Activated T-cell treated with anti-CD3 and anti-CD28 coated beads, Interleukin-2, amount 50 U/mL, for 24 hours (primary cell): ENCODE measurements at regions not wholly inside any gene's neighbourhood (a gene's known extent, or its start where the extent isn't known, plus 50 kb on each side); places are given as distances from the start of the nearest gene placed in this dataset.

ENCODE experiments used
- DNase-seq: peaks from one replicate; pipeline ENCODE4 v3.0.0-alpha.2; 2020
- H3K27ac Mint-ChIP-seq: 2 replicates; pipeline ENCODE4 v1.8.0; 2020; ENCODE audit warnings: mild to moderate bottlenecking, mixed read lengths
- H3K27me3 Mint-ChIP-seq: 2 replicates; pipeline ENCODE4 v1.8.0; 2020; ENCODE audit warnings: mixed read lengths
- H3K36me3 Mint-ChIP-seq: 2 replicates; pipeline ENCODE4 v1.8.0; 2020; ENCODE audit warnings: low read depth, mixed read lengths
- H3K4me1 Mint-ChIP-seq: 2 replicates; pipeline ENCODE4 v1.8.0; 2020; ENCODE audit warnings: low read depth, mixed read lengths
- H3K4me3 Mint-ChIP-seq: 2 replicates; pipeline ENCODE4 v1.8.0; 2020; ENCODE audit warnings: mild to moderate bottlenecking, moderate library complexity, mixed read lengths
- H3K9me3 Mint-ChIP-seq: 2 replicates; pipeline ENCODE4 v1.8.0; 2020; ENCODE audit warnings: mixed read lengths

DNA sequence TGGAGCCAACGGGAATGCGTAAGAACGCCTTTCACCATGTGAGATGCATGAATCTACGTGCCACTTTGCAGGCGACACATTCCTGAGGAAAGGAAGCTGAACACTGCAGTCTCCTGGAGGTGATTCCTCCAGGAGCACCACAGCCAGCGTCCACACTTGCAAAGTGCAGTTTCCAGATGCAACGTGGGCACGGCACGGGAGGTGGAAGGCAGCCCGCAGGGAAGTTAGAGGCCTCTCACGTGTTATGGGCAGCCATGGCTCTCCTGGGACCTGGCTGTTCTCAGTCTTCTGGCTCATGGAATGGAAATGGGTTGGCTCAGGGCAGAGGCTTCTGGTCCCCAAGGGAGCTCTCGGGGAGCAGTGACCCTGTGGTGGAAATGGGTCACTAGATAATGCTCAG lies 381.0 kb upstream of the IRX4 start:
- H3K27ac Mint-ChIP-seq: no peak overlapping the region
- H3K36me3 Mint-ChIP-seq: no peaks in the 10 kb centered on the region
- no peak for DNase-seq
- no peak overlapping the region for H3K4me3 Mint-ChIP-seq
- H3K4me1 Mint-ChIP-seq: no peaks in the 10 kb centered on the region
- peaks cover 2% of the 10 kb centered on the region for H3K9me3 Mint-ChIP-seq
- H3K27me3 Mint-ChIP-seq: no peaks in the 10 kb centered on the region

- Mint-ChIP-seq H3K4me1 (no peaks in the 10 kb centered on the region), H3K27me3 (no peaks in the 10 kb centered on the region), H3K4me3 (no peak overlapping the region), H3K9me3 (no peaks in the 10 kb centered on the region), H3K27ac (no peak overlapping the region), H3K36me3 (no peaks in the 10 kb centered on the region)
- DNase-seq: no peak
These were observed 379.9 kb upstream of the IRX4 start for GRCh38 chr5:2262620-2263019.

- no peaks in the 10 kb centered on the region for H3K4me1 Mint-ChIP-seq
- H3K27me3 Mint-ChIP-seq: no peaks in the 10 kb centered on the region
- H3K27ac Mint-ChIP-seq: no peak overlapping the region
- no peaks in the 10 kb centered on the region for H3K9me3 Mint-ChIP-seq
- no peaks in the 10 kb centered on the region for H3K36me3 Mint-ChIP-seq
- no peak overlapping the region for H3K4me3 Mint-ChIP-seq
- no peak for DNase-seq
These were observed 378.4 kb upstream of the IRX4 start for GRCh38 chr5:2261004-2261703.

- Mint-ChIP-seq H3K27ac (no peak overlapping the region), H3K9me3 (no peaks in the 10 kb centered on the region), H3K27me3 (no peaks in the 10 kb centered on the region), H3K36me3 (no peaks in the 10 kb centered on the region), H3K4me3 (no peak overlapping the region), H3K4me1 (no peaks in the 10 kb centered on the region)
- DNase-seq: no peak
These were observed 377.7 kb upstream of the IRX4 start for GRCh38 chr5:2260211-2261003.

- Mint-ChIP-seq H3K9me3 (no peaks in the 10 kb centered on the region), H3K27me3 (no peaks in the 10 kb centered on the region), H3K36me3 (no peaks in the 10 kb centered on the region), H3K4me3 (no peak overlapping the region), H3K4me1 (no peaks in the 10 kb centered on the region), H3K27ac (no peak overlapping the region)
- DNase-seq: no peak
These were observed 376.9 kb upstream of the IRX4 start for GRCh38 chr5:2259494-2260107.

DNA sequence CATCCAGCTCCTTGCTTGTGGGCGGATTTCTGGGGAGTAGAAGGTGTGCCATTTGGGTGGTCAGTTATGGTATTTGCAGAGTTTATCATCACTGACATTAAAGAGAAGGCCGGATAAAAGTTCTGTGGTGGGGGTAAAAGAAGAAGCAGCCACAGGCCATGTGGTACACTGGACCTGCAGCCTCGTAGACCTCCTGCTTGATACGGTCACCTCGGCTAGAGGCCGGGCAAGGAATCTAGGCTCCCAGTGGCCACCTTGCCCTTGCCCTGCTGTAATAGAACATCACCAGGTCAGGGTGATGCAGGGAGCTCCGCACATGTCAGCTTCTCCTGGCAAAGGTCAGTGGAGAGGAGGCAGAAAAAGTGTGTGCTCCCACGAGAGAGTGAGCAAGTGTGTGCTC lies 376.1 kb upstream of the IRX4 start:
- Mint-ChIP-seq H3K36me3 (no peaks in the 10 kb centered on the region), H3K27ac (no peak overlapping the region), H3K27me3 (no peaks in the 10 kb centered on the region), H3K9me3 (no peaks in the 10 kb centered on the region), H3K4me1 (no peaks in the 10 kb centered on the region), H3K4me3 (no peak overlapping the region)
- DNase-seq: no peak

GRCh38 chr5:2257326-2258244 lies 374.9 kb upstream of the IRX4 start:
- H3K4me1 Mint-ChIP-seq: no peaks in the 10 kb centered on the region
- no peaks in the 10 kb centered on the region for H3K9me3 Mint-ChIP-seq
- no peak for DNase-seq
- no peaks in the 10 kb centered on the region for H3K36me3 Mint-ChIP-seq
- no peak overlapping the region for H3K4me3 Mint-ChIP-seq
- no peak overlapping the region for H3K27ac Mint-ChIP-seq
- H3K27me3 Mint-ChIP-seq: no peaks in the 10 kb centered on the region

DNA sequence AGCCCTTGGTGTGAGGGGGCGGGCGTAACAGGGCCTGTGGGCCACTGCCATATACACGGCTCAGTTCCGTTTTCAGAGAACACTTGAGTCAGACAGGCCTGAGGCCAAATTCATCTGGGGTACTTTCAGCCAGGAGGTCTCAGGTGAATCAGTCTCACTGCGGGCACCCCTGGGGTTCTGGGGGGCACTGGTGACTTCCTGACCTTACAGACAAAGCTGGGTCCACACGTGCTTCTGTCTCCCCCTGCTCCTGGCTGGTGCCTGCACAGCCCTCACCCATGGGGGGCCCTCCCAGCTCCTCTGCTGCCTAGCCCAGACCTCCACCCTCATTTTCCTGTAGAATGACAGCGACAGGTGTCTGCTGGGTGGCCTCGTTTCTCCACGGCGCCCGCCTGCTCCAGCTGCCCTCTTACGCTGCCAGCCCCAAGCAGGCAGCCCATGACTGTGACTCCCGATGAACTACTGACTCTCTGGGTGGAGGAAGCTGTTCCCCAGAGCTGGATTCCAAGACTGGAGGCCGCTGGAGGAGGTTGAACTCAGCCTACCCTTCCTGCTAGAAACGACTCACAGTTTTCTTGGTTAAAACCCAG lies 374.1 kb upstream of the IRX4 start:
- Mint-ChIP-seq H3K27me3 (no peaks in the 10 kb centered on the region), H3K4me1 (no peaks in the 10 kb centered on the region), H3K36me3 (no peaks in the 10 kb centered on the region), H3K9me3 (no peaks in the 10 kb centered on the region), H3K27ac (no peak overlapping the region), H3K4me3 (no peak overlapping the region)
- no peak for DNase-seq

GRCh38 chr5:2255915-2256690 lies 373.4 kb upstream of the IRX4 start:
- Mint-ChIP-seq H3K9me3 (no peaks in the 10 kb centered on the region), H3K4me3 (no peak overlapping the region), H3K4me1 (no peaks in the 10 kb centered on the region), H3K36me3 (no peaks in the 10 kb centered on the region), H3K27ac (no peak overlapping the region), H3K27me3 (no peaks in the 10 kb centered on the region)
- no peak for DNase-seq

DNA sequence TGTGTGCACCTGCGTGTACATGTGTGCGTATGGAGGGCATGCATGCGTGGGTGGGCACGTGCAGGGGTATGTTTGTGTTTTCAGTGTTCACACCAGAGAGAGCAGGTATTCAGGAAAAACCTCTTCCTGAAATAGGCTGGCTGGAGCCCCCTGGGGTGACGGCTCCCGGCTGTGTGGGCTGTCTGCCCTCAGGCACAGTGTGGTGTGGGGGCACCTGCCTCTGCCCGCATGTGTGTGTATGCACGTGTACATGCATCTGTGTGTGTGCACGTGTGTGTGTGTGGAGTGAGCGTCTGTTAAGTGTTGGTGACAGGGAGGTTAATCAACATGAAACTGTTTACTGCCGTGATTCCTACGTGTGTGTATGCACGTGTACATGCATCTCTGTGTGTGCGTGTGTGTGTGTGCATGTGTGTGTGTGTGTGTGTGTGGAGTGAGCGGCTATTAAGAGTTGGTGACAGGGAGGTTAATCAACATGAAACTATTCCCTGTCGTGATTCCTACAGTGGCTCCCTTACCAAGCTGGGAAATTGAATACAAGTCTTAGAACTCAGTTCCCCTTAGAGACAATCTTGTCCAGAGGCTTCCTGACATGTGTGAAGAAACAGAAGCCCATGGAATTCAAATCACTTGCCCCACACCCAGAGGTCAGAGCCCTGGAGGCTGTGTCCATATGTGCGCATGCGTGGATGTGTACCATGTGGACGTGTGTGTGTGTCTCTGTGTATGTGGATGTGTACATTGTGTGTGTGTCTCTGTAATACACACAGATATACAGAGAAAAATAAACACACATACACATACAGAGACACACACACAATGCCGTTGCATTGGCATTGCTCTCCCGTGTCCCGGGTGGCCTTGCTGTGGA lies 372.4 kb upstream of the IRX4 start:
- Mint-ChIP-seq H3K4me1 (no peaks in the 10 kb centered on the region), H3K27ac (no peak overlapping the region), H3K27me3 (no peaks in the 10 kb centered on the region), H3K36me3 (no peaks in the 10 kb centered on the region), H3K9me3 (no peaks in the 10 kb centered on the region), H3K4me3 (no peak overlapping the region)
- no peak for DNase-seq

DNA sequence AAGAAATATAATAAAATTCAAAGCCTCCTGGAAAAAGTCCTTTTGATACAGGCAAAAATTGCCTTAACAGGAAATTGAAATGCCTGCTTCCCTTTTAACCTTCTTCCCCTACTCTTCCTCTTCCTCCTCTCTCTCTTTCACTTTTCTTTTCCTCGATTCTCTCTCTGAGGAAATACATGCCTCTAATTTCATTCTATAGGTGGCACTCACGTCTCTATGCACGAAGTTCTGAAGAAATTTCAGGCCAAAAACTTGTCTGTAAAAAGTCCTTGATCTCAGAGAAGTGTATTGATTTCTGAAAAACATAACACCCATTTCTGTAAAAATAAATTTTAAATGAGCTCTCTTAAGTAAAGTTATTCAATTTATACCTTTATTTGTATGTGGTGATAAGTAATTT lies 371.7 kb upstream of the IRX4 start:
- no peak for DNase-seq
- H3K4me1 Mint-ChIP-seq: no peaks in the 10 kb centered on the region
- no peaks in the 10 kb centered on the region for H3K27me3 Mint-ChIP-seq
- H3K27ac Mint-ChIP-seq: no peak overlapping the region
- H3K36me3 Mint-ChIP-seq: no peaks in the 10 kb centered on the region
- H3K9me3 Mint-ChIP-seq: no peaks in the 10 kb centered on the region
- no peak overlapping the region for H3K4me3 Mint-ChIP-seq

GRCh38 chr5:2253040-2253975 lies 370.6 kb upstream of the IRX4 start:
- Mint-ChIP-seq H3K36me3 (no peaks in the 10 kb centered on the region), H3K4me1 (no peaks in the 10 kb centered on the region), H3K4me3 (no peak overlapping the region), H3K27me3 (peaks cover 5% of the 10 kb centered on the region), H3K27ac (no peak overlapping the region), H3K9me3 (no peaks in the 10 kb centered on the region)
- no peak for DNase-seq
